ENCODE measurements at regions not wholly inside any gene's neighbourhood (a gene's known extent, or its start where the extent isn't known, plus 50 kb on each side); places are given as distances from the start of the nearest gene placed in this dataset.

DNA sequence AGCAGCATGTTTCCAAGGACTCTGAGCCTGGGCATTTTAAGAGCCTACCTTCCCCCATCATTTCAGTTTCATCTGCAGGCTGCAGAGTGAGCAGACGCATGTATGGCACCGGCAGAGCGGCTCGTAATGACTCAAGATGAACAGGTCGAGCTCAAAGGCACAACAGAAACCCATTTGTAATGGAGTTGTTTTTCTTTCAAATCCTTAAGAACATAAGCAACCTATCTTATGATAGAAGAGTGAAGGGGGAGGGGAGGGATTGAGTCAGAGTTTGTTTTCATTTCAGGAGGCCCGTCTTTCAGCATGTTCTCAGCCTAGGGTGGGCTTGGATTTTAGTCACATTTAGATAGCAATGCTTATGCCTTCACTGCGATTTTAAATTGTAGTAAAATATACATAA, 54.9 kb upstream of the CISTR start:
- H2AFZ ChIP-seq (ENCODE audit: low read depth, low read length) = no peak overlapping the region
- intact Hi-C loops (cut with micrococcal nuclease) (no loop called here), dilution Hi-C loops (cut with MboI; ENCODE audit: extremely low pct_ligation_motif_present, low sequenced_read_pairs) (no loop called here)
- no peak overlapping the region for H3K4me3 ChIP-seq (replicated peaks in 1 of 3; ENCODE audit: insufficient read depth in 1 of 3, low read depth in 1 of 3, low read length in 3 of 3)
- BruUV-seq (replicated peaks) = no TSS peak
- no peaks in the 10 kb centered on the region for H3K79me2 ChIP-seq (ENCODE audit: control insufficient read depth, insufficient read depth, low read length)
- ChIA-PET POLR2A (no interaction called here), CTCF (interaction anchor here (1.2 to 2.0 kb wide), 2 partner anchors 10 to 12 kb away, joined by 4 to 6 read pairs; no protein-coding TSS in a partner anchor)
- H3K27ac ChIP-seq (ENCODE audit: insufficient read depth, low read depth, low read length) = no peak overlapping the region
- no peak overlapping the region for H3K9ac ChIP-seq (replicated peaks; ENCODE audit: extremely low read depth, insufficient read depth, low read length)
- no peaks in the 10 kb centered on the region for H3K4me1 ChIP-seq (ENCODE audit: control insufficient read depth, extremely low read depth, insufficient read depth, low read length)
- DNase-seq (ENCODE audit: low read depth, low spot score) = no peak
- H3K9me3 ChIP-seq (replicated peaks; ENCODE audit: control insufficient read depth, insufficient read depth, low read length) = no peaks in the 10 kb centered on the region
- no peaks in the 10 kb centered on the region for H3K36me3 ChIP-seq (ENCODE audit: control insufficient read depth in 2 of 2, extremely low read depth in 1 of 2, insufficient read depth in 2 of 2, low read length in 2 of 2)
- H3K27me3 ChIP-seq (ENCODE audit: control insufficient read depth in 2 of 2, insufficient read depth in 2 of 2, low read length in 2 of 2) = peaks cover 29 to 36% of the 10 kb centered on the region in 2 experiments
- no peaks in the 10 kb centered on the region for H3K9me1 ChIP-seq (replicated peaks; ENCODE audit: control insufficient read depth, extremely low read depth, insufficient read depth, low read length)
- FAIRE-seq = no peak
- TF ChIP-seq MYC (IDR thresholded peaks at IDR 0.05; ENCODE audit: low read depth, low read length) (no peak), FOS (IDR thresholded peaks at IDR 0.05; ENCODE audit: borderline replicate concordance, insufficient read depth, low read length) (no peak), POLR2A (IDR thresholded peaks at IDR 0.05; ENCODE audit: low read depth, low read length) (no peak), GATA2 (IDR thresholded peaks at IDR 0.05; ENCODE audit: insufficient read depth, insufficient read length, low read depth, low read length) (no peak), JUN (IDR thresholded peaks at IDR 0.05; ENCODE audit: borderline replicate concordance, insufficient read depth, insufficient read length, low read depth) (no peak), MAX (IDR thresholded peaks at IDR 0.05; ENCODE audit: insufficient read depth, insufficient read length) (no peak), POLR2AphosphoS5 (IDR thresholded peaks at IDR 0.05; ENCODE audit: insufficient read depth, low read depth, low read length) (no peak), EZH2 (IDR thresholded peaks at IDR 0.05; ENCODE audit: borderline replicate concordance, low read depth, low read length, severe bottlenecking) (no peak)
- TF ChIP-seq, protein P1, sequence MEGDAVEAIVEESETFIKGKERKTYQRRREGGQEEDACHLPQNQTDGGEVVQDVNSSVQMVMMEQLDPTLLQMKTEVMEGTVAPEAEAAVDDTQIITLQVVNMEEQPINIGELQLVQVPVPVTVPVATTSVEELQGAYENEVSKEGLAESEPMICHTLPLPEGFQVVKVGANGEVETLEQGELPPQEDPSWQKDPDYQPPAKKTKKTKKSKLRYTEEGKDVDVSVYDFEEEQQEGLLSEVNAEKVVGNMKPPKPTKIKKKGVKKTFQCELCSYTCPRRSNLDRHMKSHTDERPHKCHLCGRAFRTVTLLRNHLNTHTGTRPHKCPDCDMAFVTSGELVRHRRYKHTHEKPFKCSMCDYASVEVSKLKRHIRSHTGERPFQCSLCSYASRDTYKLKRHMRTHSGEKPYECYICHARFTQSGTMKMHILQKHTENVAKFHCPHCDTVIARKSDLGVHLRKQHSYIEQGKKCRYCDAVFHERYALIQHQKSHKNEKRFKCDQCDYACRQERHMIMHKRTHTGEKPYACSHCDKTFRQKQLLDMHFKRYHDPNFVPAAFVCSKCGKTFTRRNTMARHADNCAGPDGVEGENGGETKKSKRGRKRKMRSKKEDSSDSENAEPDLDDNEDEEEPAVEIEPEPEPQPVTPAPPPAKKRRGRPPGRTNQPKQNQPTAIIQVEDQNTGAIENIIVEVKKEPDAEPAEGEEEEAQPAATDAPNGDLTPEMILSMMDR (IDR thresholded peaks at IDR 0.05; ENCODE audit: extremely low read depth in 1 of 2, insufficient read depth in 1 of 2, low read depth in 1 of 2, low read length in 2 of 2) = no peak
- no peak overlapping the region for H3K4me2 ChIP-seq (ENCODE audit: insufficient read depth, low read length)
- H4K20me1 ChIP-seq (replicated peaks; ENCODE audit: control insufficient read depth, extremely low read depth, insufficient read depth, low read length) = no peaks in the 10 kb centered on the region
